Keratinocyte (primary cell): ENCODE measurements at regions not wholly inside any gene's neighbourhood (a gene's known extent, or its start where the extent isn't known, plus 50 kb on each side); places are given as distances from the start of the nearest gene placed in this dataset.

Experiments used
- DNase-seq: peaks from one replicate; pipeline ENCODE4 v3.0.0-alpha.2; 2011; ENCODE audit warnings: low read depth, missing footprints, low spot score
- FAIRE-seq: peaks from 2 replicates; lab custom pipeline; 2011; peaks lifted over from hg19 to GRCh38; lab: Jason Lieb, UNC
- H2AFZ ChIP-seq: 2 replicates; pipeline ENCODE4 v1.6.0; 2012; ENCODE audit warnings: low read length, control low read depth, inconsistent platforms; ENCODE audit not compliant: control insufficient read depth
- H3K27ac ChIP-seq: 2 replicates; pipeline ENCODE4 v1.5.1; 2011; ENCODE audit warnings: low read length; ENCODE audit not compliant: control insufficient read depth, insufficient read depth
- H3K27me3 ChIP-seq: 3 replicates; pipeline ENCODE4 v1.6.0; 2011; ENCODE audit warnings: low read length; ENCODE audit not compliant: control insufficient read depth, insufficient read depth; ENCODE audit errors: extremely low read depth
- H3K36me3 ChIP-seq, 2 experiments: 2 replicates in 1 of 2; 3 replicates in 1 of 2; pipeline ENCODE4 v1.5.1; 2011; ENCODE audit warnings: low read length in 2 of 2, mild to moderate bottlenecking in 1 of 2; ENCODE audit not compliant: control insufficient read depth in 2 of 2, insufficient read depth in 2 of 2; ENCODE audit errors: extremely low read depth in 1 of 2
- H3K4me1 ChIP-seq: 3 replicates; pipeline ENCODE4 v1.5.1; 2011; ENCODE audit warnings: low read length; ENCODE audit not compliant: control insufficient read depth, insufficient read depth; ENCODE audit errors: extremely low read depth
- H3K4me2 ChIP-seq: 3 replicates; pipeline ENCODE4 v1.6.0; 2011; ENCODE audit warnings: low read depth, low read length; ENCODE audit not compliant: control insufficient read depth, insufficient read depth; ENCODE audit errors: extremely low read depth
- H3K4me3 ChIP-seq, 3 experiments: fragments of 200-600 bp in 1 of 3; sonication (generic) in 1 of 3; 2 replicates in 2 of 3; 3 replicates in 1 of 3; pipeline ENCODE4 v1.5.1; 2011 to 2016; ENCODE audit warnings: low read length in 3 of 3, mild to moderate bottlenecking in 3 of 3, control low read depth in 2 of 3, inconsistent platforms in 1 of 3, low read depth in 1 of 3, mixed read lengths in 1 of 3, mixed run types in 1 of 3, moderate library complexity in 1 of 3; ENCODE audit not compliant: control insufficient read depth in 2 of 3, insufficient read depth in 2 of 3; ENCODE audit errors: extremely low read depth in 1 of 3
- H3K79me2 ChIP-seq: 2 replicates; pipeline ENCODE4 v1.6.0; 2012; ENCODE audit warnings: low read length; ENCODE audit not compliant: control insufficient read depth, insufficient read depth
- H3K9ac ChIP-seq: 3 replicates; pipeline ENCODE4 v1.6.0; 2011; ENCODE audit warnings: low read length; ENCODE audit not compliant: control insufficient read depth, insufficient read depth; ENCODE audit errors: extremely low read depth
- H3K9me1 ChIP-seq: 3 replicates; pipeline ENCODE4 v1.6.0; 2011; ENCODE audit warnings: low read length; ENCODE audit not compliant: control insufficient read depth, insufficient read depth; ENCODE audit errors: extremely low read depth
- H3K9me3 ChIP-seq: 2 replicates; pipeline ENCODE4 v1.5.1; 2012; ENCODE audit warnings: low read depth, low read length; ENCODE audit not compliant: control insufficient read depth
- H4K20me1 ChIP-seq: 3 replicates; pipeline ENCODE4 v1.6.0; 2011; ENCODE audit warnings: low read length; ENCODE audit not compliant: control insufficient read depth, insufficient read depth; ENCODE audit errors: extremely low read depth
- CTCF ChIP-seq, 3 experiments: IDR thresholded peaks in 1 of 3; conservative IDR thresholded peaks in 1 of 3; optimal IDR thresholded peaks in 1 of 3; 2 replicates in 2 of 3; 3 replicates in 1 of 3; pipeline versions ENCODE3 to v1.5.1; 2011; ENCODE audit warnings: low read length in 3 of 3, mild to moderate bottlenecking in 3 of 3, moderate library complexity in 2 of 3, control low read depth in 1 of 3, inconsistent platforms in 1 of 3; ENCODE audit not compliant: insufficient read depth in 2 of 3; ENCODE audit errors: extremely low read depth in 1 of 3
- EZH2 ChIP-seq: IDR thresholded peaks from one replicate; pipeline ENCODE4 v1.6.1; 2012; ENCODE audit warnings: inconsistent platforms, mild to moderate bottlenecking, low read length, moderate library complexity
- dilution Hi-C: fragments of 300-500 bp; cut with MboI; formaldehyde crosslinking; loops from one replicate; pipeline ENCODE4 v1.7.0; 2020; ENCODE audit warnings: low sequenced_read_pairs; ENCODE audit not compliant: extremely low pct_ligation_motif_present

GRCh38 chr15:36447373-36447772, 132.1 kb upstream of the CDIN1 start:
- Histone ChIP-seq H3K9ac (no peak overlapping the region), H3K4me2 (no peak overlapping the region), H3K4me3 (no peak overlapping the region), H3K27me3 (no peaks in the 10 kb centered on the region), H3K9me3 (no peaks in the 10 kb centered on the region), H2AFZ (no peak overlapping the region), H3K27ac (no peak overlapping the region), H3K79me2 (no peaks in the 10 kb centered on the region), H3K36me3 (no peaks in the 10 kb centered on the region), H4K20me1 (no peaks in the 10 kb centered on the region), H3K4me1 (no peaks in the 10 kb centered on the region), H3K9me1 (no peaks in the 10 kb centered on the region)
- no peak for DNase-seq
- FAIRE-seq = no peak
- dilution Hi-C loops = no loop called here
- TF ChIP-seq EZH2 (no peak), CTCF (optimal IDR thresholded peaks at IDR 0.05 in 1 of 3, IDR thresholded peaks at IDR 0.05 in 1 of 3, conservative IDR thresholded peaks at IDR 0.05 in 1 of 3; ENCODE audit: extremely low read depth in 1 of 3, insufficient read depth in 2 of 3, low read length in 3 of 3) (no peak)

GRCh38 chr15:36448418-36448817, 131.0 kb upstream of the CDIN1 start:
- Histone ChIP-seq H3K4me2 (no peak overlapping the region), H3K36me3 (no peaks in the 10 kb centered on the region), H3K79me2 (no peaks in the 10 kb centered on the region), H3K27ac (no peak overlapping the region), H3K9ac (no peak overlapping the region), H3K9me1 (no peaks in the 10 kb centered on the region), H3K9me3 (no peaks in the 10 kb centered on the region), H3K4me3 (no peak overlapping the region), H4K20me1 (no peaks in the 10 kb centered on the region), H3K27me3 (no peaks in the 10 kb centered on the region), H2AFZ (no peak overlapping the region), H3K4me1 (no peaks in the 10 kb centered on the region)
- dilution Hi-C loops = no loop called here
- FAIRE-seq (no peak), DNase-seq (no peak)
- TF ChIP-seq CTCF (optimal IDR thresholded peaks at IDR 0.05 in 1 of 3, IDR thresholded peaks at IDR 0.05 in 1 of 3, conservative IDR thresholded peaks at IDR 0.05 in 1 of 3; ENCODE audit: extremely low read depth in 1 of 3, insufficient read depth in 2 of 3, low read length in 3 of 3) (no peak), EZH2 (no peak)
